ENCODE measurements at regions not wholly inside any gene's neighbourhood (a gene's known extent, or its start where the extent isn't known, plus 50 kb on each side); places are given as distances from the start of the nearest gene placed in this dataset.

GRCh38 chr5:74274326-74274725 is 366.2 kb downstream of the ENC1 start:
- TF ChIP-seq CTCF (IDR thresholded peaks at IDR 0.05; ENCODE audit: low read depth, low read length): no peak
- no peak for DNase-seq (ENCODE audit: extremely low read depth, low read depth)

GRCh38 chr5:74272831-74273451 is 367.6 kb downstream of the ENC1 start:
- no peak for DNase-seq (ENCODE audit: extremely low read depth, low read depth)

GRCh38 chr5:74272024-74272775 is 368.3 kb downstream of the ENC1 start:
- DNase-seq (ENCODE audit: extremely low read depth, low read depth): no peak
- no peak for TF ChIP-seq CTCF (IDR thresholded peaks at IDR 0.05; ENCODE audit: low read depth, low read length)

More at GRCh38 chr5:74272831-74273451, 367.6 kb downstream of the ENC1 start:
- no peak for TF ChIP-seq CTCF (IDR thresholded peaks at IDR 0.05; ENCODE audit: low read depth, low read length)

- TF ChIP-seq CTCF (IDR thresholded peaks at IDR 0.05; ENCODE audit: low read depth, low read length): no peak
- no peak for DNase-seq (ENCODE audit: extremely low read depth, low read depth)
These were observed 372.2 kb downstream of the ENC1 start for GRCh38 chr5:74268297-74268696.

GRCh38 chr5:74266836-74267235 is 373.7 kb downstream of the ENC1 start:
- no peak for DNase-seq (ENCODE audit: extremely low read depth, low read depth)
- TF ChIP-seq CTCF (IDR thresholded peaks at IDR 0.05; ENCODE audit: low read depth, low read length): no peak

GRCh38 chr5:74266132-74266531 is 374.4 kb downstream of the ENC1 start:
- no peak for DNase-seq (ENCODE audit: extremely low read depth, low read depth)
- TF ChIP-seq CTCF (IDR thresholded peaks at IDR 0.05; ENCODE audit: low read depth, low read length): no peak

GRCh38 chr5:74262544-74263207 is 377.9 kb downstream of the ENC1 start:
- no peak for DNase-seq (ENCODE audit: extremely low read depth, low read depth)
- no peak for TF ChIP-seq CTCF (IDR thresholded peaks at IDR 0.05; ENCODE audit: low read depth, low read length)

Data from AG09319 (cell line).